ENCODE measurements at regions not wholly inside any gene's neighbourhood (a gene's known extent, or its start where the extent isn't known, plus 50 kb on each side); places are given as distances from the start of the nearest gene placed in this dataset.

- Mint-ChIP-seq H3K36me3 (ENCODE audit: insufficient read depth, unreplicated experiment) (no peaks in the 10 kb centered on the region), H3K4me1 (ENCODE audit: low read depth, unreplicated experiment) (peaks cover 30% of the 10 kb centered on the region), H3K27me3 (ENCODE audit: unreplicated experiment) (no peaks in the 10 kb centered on the region), H3K4me3 (ENCODE audit: low read depth, unreplicated experiment) (no peak overlapping the region), H3K9me3 (ENCODE audit: low read depth, unreplicated experiment) (no peaks in the 10 kb centered on the region), H3K27ac (ENCODE audit: unreplicated experiment) (peak overlapping the region; percentile 25)
- TF ChIP-seq CTCF (IDR thresholded peaks at IDR 0.05; ENCODE audit: unreplicated experiment): no peak
- CTCF ChIA-PET: interaction anchor here (0.5 kb wide), 1 partner anchor 472 kb away, joined by 4 read pairs; no protein-coding TSS in a partner anchor
- BruUV-seq (replicated peaks): no TSS peak
- intact Hi-C loops (cut with micrococcal nuclease; ENCODE audit: unreplicated experiment): loop anchor here (5.0 to 10.0 kb wide), 2 partner anchors 100 to 578 kb away; no protein-coding TSS in a partner anchor
- DNase-seq: no peak
Observed at GRCh38 chr5:145246961-145247744, 588.0 kb downstream of the PRELID2 start.

- DNase-seq: no peak
- Mint-ChIP-seq H3K4me3 (ENCODE audit: low read depth, unreplicated experiment) (no peak overlapping the region), H3K4me1 (ENCODE audit: low read depth, unreplicated experiment) (peaks cover 30% of the 10 kb centered on the region), H3K36me3 (ENCODE audit: insufficient read depth, unreplicated experiment) (no peaks in the 10 kb centered on the region), H3K27me3 (ENCODE audit: unreplicated experiment) (no peaks in the 10 kb centered on the region), H3K27ac (ENCODE audit: unreplicated experiment) (no peak overlapping the region), H3K9me3 (ENCODE audit: low read depth, unreplicated experiment) (no peaks in the 10 kb centered on the region)
- intact Hi-C loops (cut with micrococcal nuclease; ENCODE audit: unreplicated experiment): loop anchor here (5.0 to 10.0 kb wide), 2 partner anchors 101 to 578 kb away; no protein-coding TSS in a partner anchor
- TF ChIP-seq CTCF (IDR thresholded peaks at IDR 0.05; ENCODE audit: unreplicated experiment): no peak
- BruUV-seq (replicated peaks): no TSS peak
- CTCF ChIA-PET: no interaction called here
Observed at GRCh38 chr5:145246379-145246778, 588.8 kb downstream of the PRELID2 start.

GRCh38 chr5:145245354-145245753, 589.8 kb downstream of the PRELID2 start:
- intact Hi-C loops (cut with micrococcal nuclease; ENCODE audit: unreplicated experiment): loop anchor here (5.0 to 10.0 kb wide), 2 partner anchors 102 to 579 kb away; no protein-coding TSS in a partner anchor
- H3K9me3 Mint-ChIP-seq (ENCODE audit: low read depth, unreplicated experiment): no peaks in the 10 kb centered on the region
- H3K27me3 Mint-ChIP-seq (ENCODE audit: unreplicated experiment): no peaks in the 10 kb centered on the region
- H3K4me1 Mint-ChIP-seq (ENCODE audit: low read depth, unreplicated experiment): peaks cover 30% of the 10 kb centered on the region
- H3K4me3 Mint-ChIP-seq (ENCODE audit: low read depth, unreplicated experiment): no peak overlapping the region
- no TSS peak for BruUV-seq (replicated peaks)
- no peak overlapping the region for H3K27ac Mint-ChIP-seq (ENCODE audit: unreplicated experiment)
- no peak for DNase-seq
- H3K36me3 Mint-ChIP-seq (ENCODE audit: insufficient read depth, unreplicated experiment): no peaks in the 10 kb centered on the region
- no peak for TF ChIP-seq CTCF (IDR thresholded peaks at IDR 0.05; ENCODE audit: unreplicated experiment)
- CTCF ChIA-PET: no interaction called here

GRCh38 chr5:145244788-145245187, 590.4 kb downstream of the PRELID2 start:
- H3K27ac Mint-ChIP-seq (ENCODE audit: unreplicated experiment): no peak overlapping the region

More at GRCh38 chr5:145244788-145245187, 590.4 kb downstream of the PRELID2 start:
- BruUV-seq (replicated peaks): no TSS peak
- intact Hi-C loops (cut with micrococcal nuclease; ENCODE audit: unreplicated experiment): loop anchor here (5.0 to 10.0 kb wide), 2 partner anchors 103 to 580 kb away; no protein-coding TSS in a partner anchor
- no peaks in the 10 kb centered on the region for H3K27me3 Mint-ChIP-seq (ENCODE audit: unreplicated experiment)
- peaks cover 30% of the 10 kb centered on the region for H3K4me1 Mint-ChIP-seq (ENCODE audit: low read depth, unreplicated experiment)
- no peak for DNase-seq
- H3K4me3 Mint-ChIP-seq (ENCODE audit: low read depth, unreplicated experiment): no peak overlapping the region
- no peaks in the 10 kb centered on the region for H3K36me3 Mint-ChIP-seq (ENCODE audit: insufficient read depth, unreplicated experiment)
- TF ChIP-seq CTCF (IDR thresholded peaks at IDR 0.05; ENCODE audit: unreplicated experiment): no peak
- CTCF ChIA-PET: no interaction called here
- H3K9me3 Mint-ChIP-seq (ENCODE audit: low read depth, unreplicated experiment): no peaks in the 10 kb centered on the region
